HUES6 (cell line): ENCODE measurements at regions not wholly inside any gene's neighbourhood (a gene's known extent, or its start where the extent isn't known, plus 50 kb on each side); places are given as distances from the start of the nearest gene placed in this dataset.

Experiments
- H3K27ac ChIP-seq: 2 replicates; pipeline ENCODE4 v1.7.0; 2013; ENCODE audit warnings: low read depth, mild to moderate bottlenecking, low read length, inconsistent platforms
- H3K27me3 ChIP-seq: 2 replicates; pipeline ENCODE4 v1.6.1; 2013; ENCODE audit warnings: low read length; ENCODE audit not compliant: control insufficient read depth, insufficient read depth
- H3K36me3 ChIP-seq: 2 replicates; pipeline ENCODE4 v1.6.1; 2013; ENCODE audit warnings: low read length; ENCODE audit not compliant: control insufficient read depth, insufficient read depth
- H3K4me1 ChIP-seq: 2 replicates; pipeline ENCODE4 v1.6.1; 2013; ENCODE audit warnings: low read length; ENCODE audit not compliant: control insufficient read depth, insufficient read depth
- H3K4me3 ChIP-seq: 2 replicates; pipeline ENCODE4 v1.5.1; 2013; ENCODE audit warnings: low read depth, low read length
- H3K9ac ChIP-seq: one replicate; pipeline ENCODE4 v1.6.1; 2013; ENCODE audit warnings: mild to moderate bottlenecking, low read length
- H3K9me3 ChIP-seq: 2 replicates; pipeline ENCODE4 v1.6.1; 2013; ENCODE audit warnings: low read depth, low read length; ENCODE audit not compliant: control insufficient read depth, insufficient read depth

GRCh38 chr9:28317745-28318144, 744.5 kb upstream of the C9orf72 start:
- Histone ChIP-seq H3K36me3 (no peaks in the 10 kb centered on the region), H3K27ac (no peak overlapping the region), H3K4me1 (peaks cover 4% of the 10 kb centered on the region; the same call in 1 of the 2 replicates), H3K27me3 (no peaks in the 10 kb centered on the region), H3K4me3 (no peak overlapping the region), H3K9me3 (no peaks in the 10 kb centered on the region; the same call in 1 of the 2 replicates), H3K9ac (no peak overlapping the region)

GRCh38 chr9:28318515-28318914, 745.2 kb upstream of the C9orf72 start:
- Histone ChIP-seq H3K27ac (no peak overlapping the region), H3K27me3 (no peaks in the 10 kb centered on the region), H3K4me3 (no peak overlapping the region), H3K4me1 (peaks cover 4% of the 10 kb centered on the region; the same call in 1 of the 2 replicates), H3K9ac (no peak overlapping the region), H3K9me3 (no peaks in the 10 kb centered on the region; the same call in 1 of the 2 replicates), H3K36me3 (no peaks in the 10 kb centered on the region)

GRCh38 chr9:28319981-28320380, 746.7 kb upstream of the C9orf72 start:
- no peak overlapping the region for H3K4me3 ChIP-seq
- H3K36me3 ChIP-seq, result no peaks in the 10 kb centered on the region
- H3K4me1 ChIP-seq, result peaks cover 4% of the 10 kb centered on the region; the same call in 1 of the 2 replicates
- no peak overlapping the region for H3K9ac ChIP-seq
- H3K9me3 ChIP-seq, result no peaks in the 10 kb centered on the region
- no peak overlapping the region for H3K27ac ChIP-seq
- H3K27me3 ChIP-seq, result no peaks in the 10 kb centered on the region

GRCh38 chr9:28320616-28321015, 747.3 kb upstream of the C9orf72 start:
- Histone ChIP-seq H3K9ac (no peak overlapping the region), H3K4me1 (peaks cover 4% of the 10 kb centered on the region; the same call in 1 of the 2 replicates), H3K9me3 (no peaks in the 10 kb centered on the region), H3K36me3 (no peaks in the 10 kb centered on the region), H3K27me3 (no peaks in the 10 kb centered on the region), H3K4me3 (no peak overlapping the region), H3K27ac (no peak overlapping the region)

DNA sequence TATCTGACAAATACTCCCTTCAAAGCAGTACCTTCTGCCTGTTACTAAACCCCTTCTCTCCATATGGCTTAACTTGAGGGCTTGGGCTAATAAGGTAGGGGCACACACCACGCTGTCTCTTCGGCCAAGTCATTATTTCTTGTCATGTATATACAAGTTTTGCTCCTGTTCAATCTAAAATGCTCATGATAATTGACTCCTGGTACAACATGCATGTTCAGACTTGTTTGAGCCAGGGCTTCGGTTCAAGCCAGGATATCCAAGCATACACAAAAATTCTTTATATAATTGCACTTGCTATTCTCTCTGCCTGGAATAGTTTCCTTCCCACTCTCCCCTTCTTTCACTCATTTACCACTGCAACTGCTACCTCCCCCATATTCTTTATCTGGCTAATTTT, 756.0 kb upstream of the C9orf72 start:
- Histone ChIP-seq H3K27me3 (no peaks in the 10 kb centered on the region), H3K27ac (no peak overlapping the region), H3K4me1 (peaks cover 16% of the 10 kb centered on the region; the same call in 1 of the 2 replicates), H3K36me3 (no peaks in the 10 kb centered on the region), H3K9me3 (peaks cover 2% of the 10 kb centered on the region; the same call in 1 of the 2 replicates), H3K9ac (no peak overlapping the region), H3K4me3 (no peak overlapping the region)

GRCh38 chr9:28332648-28333047, 759.4 kb upstream of the C9orf72 start:
- H3K27me3 ChIP-seq, result no peaks in the 10 kb centered on the region
- H3K4me1 ChIP-seq, result peaks cover 22% of the 10 kb centered on the region
- no peak overlapping the region; the same call in 1 of the 2 replicates for H3K27ac ChIP-seq
- no peaks in the 10 kb centered on the region for H3K36me3 ChIP-seq
- no peak overlapping the region for H3K9ac ChIP-seq
- no peak overlapping the region for H3K4me3 ChIP-seq
- peaks cover 5% of the 10 kb centered on the region for H3K9me3 ChIP-seq

- Histone ChIP-seq H3K4me1 (no peaks in the 10 kb centered on the region), H3K9me3 (peaks cover 9% of the 10 kb centered on the region), H3K36me3 (no peaks in the 10 kb centered on the region), H3K4me3 (no peak overlapping the region), H3K9ac (no peak overlapping the region), H3K27ac (no peak overlapping the region), H3K27me3 (no peaks in the 10 kb centered on the region)
Measured at GRCh38 chr9:28341913-28342312, 768.6 kb upstream of the C9orf72 start.

- peaks cover 3% of the 10 kb centered on the region; the same call in 1 of the 2 replicates for H3K9me3 ChIP-seq
- H3K27ac ChIP-seq, result no peak overlapping the region
- H3K27me3 ChIP-seq, result no peaks in the 10 kb centered on the region
- H3K36me3 ChIP-seq, result no peaks in the 10 kb centered on the region
- H3K4me1 ChIP-seq, result no peaks in the 10 kb centered on the region
- no peak overlapping the region for H3K9ac ChIP-seq
- no peak overlapping the region for H3K4me3 ChIP-seq
Measured at GRCh38 chr9:28342815-28343338, 769.6 kb upstream of the C9orf72 start.

DNA sequence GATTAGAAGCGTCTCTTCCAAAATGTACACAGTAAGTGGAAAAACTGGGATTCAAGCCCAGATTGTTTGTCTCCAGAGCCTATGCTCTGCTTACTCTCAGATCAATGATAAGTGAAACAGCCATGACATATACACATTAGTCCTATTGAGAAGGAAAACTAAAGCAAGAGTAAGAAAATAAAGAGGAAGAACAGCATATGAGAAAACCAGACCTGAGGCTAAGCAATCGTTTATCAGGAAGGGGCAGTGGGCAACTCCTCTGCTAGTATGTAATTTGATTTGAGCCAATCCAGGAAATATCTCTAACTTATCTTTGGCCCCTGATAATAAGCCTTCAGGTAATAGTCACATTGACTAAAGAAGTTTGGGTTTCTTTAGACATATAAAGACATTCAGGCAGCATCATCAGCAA, 789.9 kb upstream of the C9orf72 start:
- Histone ChIP-seq H3K9me3 (no peaks in the 10 kb centered on the region), H3K27ac (no peak overlapping the region), H3K36me3 (no peaks in the 10 kb centered on the region), H3K9ac (no peak overlapping the region), H3K4me1 (0 out of 2 replicates have a peak, but pooled peaks cover 4% of the 10 kb centered on the region), H3K4me3 (no peak overlapping the region), H3K27me3 (no peaks in the 10 kb centered on the region)

GRCh38 chr9:28365020-28365640, 791.8 kb upstream of the C9orf72 start:
- H3K27me3 ChIP-seq, result no peaks in the 10 kb centered on the region
- no peak overlapping the region for H3K4me3 ChIP-seq
- H3K9me3 ChIP-seq, result no peaks in the 10 kb centered on the region
- no peaks in the 10 kb centered on the region for H3K36me3 ChIP-seq
- 0 out of 2 replicates have a peak, but pooled peaks cover 4% of the 10 kb centered on the region for H3K4me1 ChIP-seq
- no peak overlapping the region for H3K27ac ChIP-seq
- no peak overlapping the region for H3K9ac ChIP-seq

DNA sequence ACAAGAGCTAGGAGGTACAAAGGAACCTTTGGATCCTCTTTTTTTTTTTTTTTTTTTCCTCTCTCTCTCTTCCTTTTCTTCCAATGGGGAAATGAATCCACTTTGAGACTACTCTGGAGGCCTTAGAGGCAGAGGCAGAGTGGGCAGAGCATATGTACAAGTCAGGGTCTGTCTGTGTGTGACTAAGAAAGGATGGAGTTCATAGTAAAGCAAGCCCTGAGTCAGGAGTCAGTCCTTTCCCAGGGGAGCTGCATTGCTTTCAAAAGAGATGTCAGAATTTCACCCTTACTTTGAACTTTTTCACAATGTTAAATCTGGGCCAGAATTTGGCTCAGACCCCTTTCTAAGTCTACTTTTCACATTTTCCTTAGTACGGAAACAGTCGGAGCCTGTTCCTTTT, 792.4 kb upstream of the C9orf72 start:
- Histone ChIP-seq H3K27me3 (no peaks in the 10 kb centered on the region), H3K4me1 (0 out of 2 replicates have a peak, but pooled peaks cover 4% of the 10 kb centered on the region), H3K27ac (no peak overlapping the region), H3K9ac (no peak overlapping the region), H3K36me3 (no peaks in the 10 kb centered on the region), H3K9me3 (no peaks in the 10 kb centered on the region), H3K4me3 (no peak overlapping the region)
